Glutamatergic neuron (in vitro differentiated cells): ENCODE measurements at regions not wholly inside any gene's neighbourhood (a gene's known extent, or its start where the extent isn't known, plus 50 kb on each side); places are given as distances from the start of the nearest gene placed in this dataset.
A peak's percentile ranks its signal among the peaks of the same experiment; 100 is the strongest.
"Not testable (repeated sequence)": the region's sequence is repeated elsewhere in the genome, so short reads cannot be mapped to it uniquely, and the experiment has no call there.

Experiments used
- DNase-seq: peaks from one replicate; pipeline ENCODE4 v3.0.0; 2022
- H3K27ac Mint-ChIP-seq: one replicate; pipeline ENCODE4 v1.8.0; 2020; ENCODE audit warnings: mild to moderate bottlenecking, mixed read lengths, inconsistent platforms; ENCODE audit not compliant: unreplicated experiment
- H3K27me3 Mint-ChIP-seq: one replicate; pipeline ENCODE4 v1.8.0; 2020; ENCODE audit warnings: mild to moderate bottlenecking, moderate library complexity, mixed read lengths, inconsistent platforms; ENCODE audit not compliant: unreplicated experiment
- H3K36me3 Mint-ChIP-seq: one replicate; pipeline ENCODE4 v1.8.0; 2020; ENCODE audit warnings: mild to moderate bottlenecking, mixed read lengths, inconsistent platforms; ENCODE audit not compliant: unreplicated experiment
- H3K4me1 Mint-ChIP-seq: one replicate; pipeline ENCODE4 v1.8.0; 2020; ENCODE audit warnings: mild to moderate bottlenecking, low read depth, mixed read lengths, inconsistent platforms; ENCODE audit not compliant: unreplicated experiment
- H3K4me3 Mint-ChIP-seq: one replicate; pipeline ENCODE4 v1.8.0; 2020; ENCODE audit warnings: mild to moderate bottlenecking, mixed read lengths, inconsistent platforms; ENCODE audit not compliant: unreplicated experiment
- H3K9me3 Mint-ChIP-seq: one replicate; pipeline ENCODE4 v1.8.0; 2020; ENCODE audit warnings: mild to moderate bottlenecking, moderate library complexity, mixed read lengths, inconsistent platforms; ENCODE audit not compliant: unreplicated experiment
- CTCF ChIP-seq: fragments of 200-600 bp; sonication (generic); IDR thresholded peaks from one replicate; pipeline ENCODE4 v1.5.0; 2021; ENCODE audit not compliant: partially characterized antibody, unreplicated experiment

- no peak for TF ChIP-seq CTCF
- peak overlapping the region; percentile 93 for H3K4me3 Mint-ChIP-seq
- H3K9me3 Mint-ChIP-seq = peaks cover 6% of the 10 kb centered on the region
- DNase-seq = no peak
- H3K27me3 Mint-ChIP-seq = peaks cover 11% of the 10 kb centered on the region
- peaks cover 9% of the 10 kb centered on the region for H3K4me1 Mint-ChIP-seq
- H3K27ac Mint-ChIP-seq = no peak overlapping the region
- H3K36me3 Mint-ChIP-seq = no peaks in the 10 kb centered on the region
These were observed 111.8 kb upstream of the NBPF11 start for GRCh38 chr1:148263906-148264255.

GRCh38 chr1:148263128-148263905 lies 111.2 kb upstream of the NBPF11 start:
- Mint-ChIP-seq H3K9me3 (peaks cover 6% of the 10 kb centered on the region), H3K36me3 (no peaks in the 10 kb centered on the region), H3K4me1 (peaks cover 9% of the 10 kb centered on the region), H3K27ac (peak overlapping the region; percentile 86), H3K4me3 (peak overlapping the region; percentile 93), H3K27me3 (peaks cover 11% of the 10 kb centered on the region)
- DNase-seq = peak; percentile 56
- TF ChIP-seq CTCF = no peak

- not testable (repeated sequence) for H3K4me1 Mint-ChIP-seq, H3K36me3 Mint-ChIP-seq, H3K9me3 Mint-ChIP-seq, H3K27ac Mint-ChIP-seq, H3K4me3 Mint-ChIP-seq, DNase-seq
- H3K27me3 Mint-ChIP-seq = peaks cover 11% of the 10 kb centered on the region
These were observed 109.6 kb upstream of the NBPF11 start for GRCh38 chr1:148261684-148262083.

- H3K36me3 Mint-ChIP-seq, H3K27ac Mint-ChIP-seq, DNase-seq, H3K9me3 Mint-ChIP-seq, H3K27me3 Mint-ChIP-seq, H3K4me1 Mint-ChIP-seq, H3K4me3 Mint-ChIP-seq: not testable (repeated sequence)
These were observed 105.8 kb upstream of the NBPF11 start for GRCh38 chr1:148257886-148258285.

- not testable (repeated sequence) for H3K27ac Mint-ChIP-seq, H3K9me3 Mint-ChIP-seq, H3K4me1 Mint-ChIP-seq, H3K27me3 Mint-ChIP-seq, H3K36me3 Mint-ChIP-seq, H3K4me3 Mint-ChIP-seq
- DNase-seq = peak; percentile 41
- peak; percentile 73 for TF ChIP-seq CTCF
These were observed 102.7 kb upstream of the NBPF11 start for GRCh38 chr1:148254611-148255429.

- H3K27me3 Mint-ChIP-seq, H3K9me3 Mint-ChIP-seq, H3K27ac Mint-ChIP-seq, H3K4me1 Mint-ChIP-seq, H3K36me3 Mint-ChIP-seq, H3K4me3 Mint-ChIP-seq, DNase-seq: not testable (repeated sequence)
These were observed 101.7 kb upstream of the NBPF11 start for GRCh38 chr1:148253808-148254207.

- not testable (repeated sequence) for H3K27ac Mint-ChIP-seq, H3K36me3 Mint-ChIP-seq, DNase-seq
These were observed 96.7 kb upstream of the NBPF11 start for GRCh38 chr1:148248798-148249197.

GRCh38 chr1:148246258-148246861 lies 94.3 kb upstream of the NBPF11 start:
- H3K27ac Mint-ChIP-seq = peak overlapping the region; percentile 59
- peak overlapping the region; percentile 76 for H3K4me3 Mint-ChIP-seq
- not testable (repeated sequence) for H3K27me3 Mint-ChIP-seq, H3K9me3 Mint-ChIP-seq, H3K4me1 Mint-ChIP-seq, H3K36me3 Mint-ChIP-seq
- DNase-seq = peak; percentile 27

More at GRCh38 chr1:148248798-148249197, 96.7 kb upstream of the NBPF11 start:
- H3K27me3 Mint-ChIP-seq, H3K4me1 Mint-ChIP-seq, H3K4me3 Mint-ChIP-seq, H3K9me3 Mint-ChIP-seq: not testable (repeated sequence)

GRCh38 chr1:148245843-148246242 lies 93.8 kb upstream of the NBPF11 start:
- not testable (repeated sequence) for H3K27ac Mint-ChIP-seq, H3K4me1 Mint-ChIP-seq, H3K4me3 Mint-ChIP-seq, H3K27me3 Mint-ChIP-seq, H3K9me3 Mint-ChIP-seq, H3K36me3 Mint-ChIP-seq
- peak; percentile 50 for DNase-seq
